ENCODE measurements at regions not wholly inside any gene's neighbourhood (a gene's known extent, or its start where the extent isn't known, plus 50 kb on each side); places are given as distances from the start of the nearest gene placed in this dataset.

- TF ChIP-seq, protein P1, sequence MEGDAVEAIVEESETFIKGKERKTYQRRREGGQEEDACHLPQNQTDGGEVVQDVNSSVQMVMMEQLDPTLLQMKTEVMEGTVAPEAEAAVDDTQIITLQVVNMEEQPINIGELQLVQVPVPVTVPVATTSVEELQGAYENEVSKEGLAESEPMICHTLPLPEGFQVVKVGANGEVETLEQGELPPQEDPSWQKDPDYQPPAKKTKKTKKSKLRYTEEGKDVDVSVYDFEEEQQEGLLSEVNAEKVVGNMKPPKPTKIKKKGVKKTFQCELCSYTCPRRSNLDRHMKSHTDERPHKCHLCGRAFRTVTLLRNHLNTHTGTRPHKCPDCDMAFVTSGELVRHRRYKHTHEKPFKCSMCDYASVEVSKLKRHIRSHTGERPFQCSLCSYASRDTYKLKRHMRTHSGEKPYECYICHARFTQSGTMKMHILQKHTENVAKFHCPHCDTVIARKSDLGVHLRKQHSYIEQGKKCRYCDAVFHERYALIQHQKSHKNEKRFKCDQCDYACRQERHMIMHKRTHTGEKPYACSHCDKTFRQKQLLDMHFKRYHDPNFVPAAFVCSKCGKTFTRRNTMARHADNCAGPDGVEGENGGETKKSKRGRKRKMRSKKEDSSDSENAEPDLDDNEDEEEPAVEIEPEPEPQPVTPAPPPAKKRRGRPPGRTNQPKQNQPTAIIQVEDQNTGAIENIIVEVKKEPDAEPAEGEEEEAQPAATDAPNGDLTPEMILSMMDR (IDR thresholded peaks at IDR 0.05; ENCODE audit: low read depth, low read length, missing control alignments) = no peak
- no peak overlapping the region for H3K4me3 ChIP-seq (ENCODE audit: low read depth, low read length)
- in situ Hi-C loops (cut with HindIII; ENCODE audit: low pct_ligation_motif_present, low sequenced_read_pairs) = no loop called here
- DNase-seq = no peak
- H3K36me3 ChIP-seq (replicated peaks) = no peaks in the 10 kb centered on the region
- no peak overlapping the region for H3K27ac ChIP-seq
- no peaks in the 10 kb centered on the region for H3K27me3 ChIP-seq (replicated peaks)
These were observed 318.3 kb downstream of the MEIS1 start for GRCh38 chr2:66753257-66753656.

DNA sequence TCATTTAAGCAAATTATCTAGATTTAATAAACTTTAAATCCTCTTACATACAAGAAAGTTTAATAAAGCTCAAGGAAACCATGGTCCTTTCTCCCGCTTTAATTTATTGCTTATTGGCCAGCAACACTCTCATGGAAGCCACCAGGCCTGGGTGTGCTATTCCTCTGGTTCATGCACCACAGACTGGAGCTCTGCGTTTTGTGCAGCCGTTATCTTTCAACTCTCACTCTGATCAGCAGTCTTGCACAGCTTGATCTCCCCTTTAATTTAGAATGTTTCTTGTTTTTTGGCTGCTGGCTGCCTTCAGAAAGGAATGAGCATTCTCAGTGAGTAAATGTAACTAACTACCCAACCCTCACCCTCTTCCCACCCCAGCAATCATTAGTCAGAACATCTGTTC lies 318.7 kb downstream of the MEIS1 start:
- TF ChIP-seq, protein P1 (IDR thresholded peaks at IDR 0.05; ENCODE audit: low read depth, low read length, missing control alignments) = no peak
- H3K27ac ChIP-seq = no peak overlapping the region
- H3K4me3 ChIP-seq (ENCODE audit: low read depth, low read length) = no peak overlapping the region
- no peak for DNase-seq
- in situ Hi-C loops (cut with HindIII; ENCODE audit: low pct_ligation_motif_present, low sequenced_read_pairs) = no loop called here
- H3K36me3 ChIP-seq (replicated peaks) = no peaks in the 10 kb centered on the region
- no peaks in the 10 kb centered on the region for H3K27me3 ChIP-seq (replicated peaks)

- H3K27ac ChIP-seq = no peak overlapping the region
- H3K27me3 ChIP-seq (replicated peaks) = no peaks in the 10 kb centered on the region
- TF ChIP-seq, protein P1 (IDR thresholded peaks at IDR 0.05; ENCODE audit: low read depth, low read length, missing control alignments) = no peak
- DNase-seq = no peak
- in situ Hi-C loops (cut with HindIII; ENCODE audit: low pct_ligation_motif_present, low sequenced_read_pairs) = no loop called here
- no peaks in the 10 kb centered on the region for H3K36me3 ChIP-seq (replicated peaks)
- H3K4me3 ChIP-seq (ENCODE audit: low read depth, low read length) = no peak overlapping the region
These were observed 321.0 kb downstream of the MEIS1 start for GRCh38 chr2:66755974-66756373.

- TF ChIP-seq, protein P1 (IDR thresholded peaks at IDR 0.05; ENCODE audit: low read depth, low read length, missing control alignments) = no peak
- DNase-seq = no peak
- Histone ChIP-seq H3K4me3 (ENCODE audit: low read depth, low read length) (no peak overlapping the region), H3K36me3 (replicated peaks) (no peaks in the 10 kb centered on the region), H3K27ac (no peak overlapping the region), H3K27me3 (replicated peaks) (no peaks in the 10 kb centered on the region)
- in situ Hi-C loops (cut with HindIII; ENCODE audit: low pct_ligation_motif_present, low sequenced_read_pairs) = no loop called here
These were observed 326.9 kb downstream of the MEIS1 start for GRCh38 chr2:66761826-66762225.

- TF ChIP-seq, protein P1 (IDR thresholded peaks at IDR 0.05; ENCODE audit: low read depth, low read length, missing control alignments) = no peak
- Histone ChIP-seq H3K36me3 (replicated peaks) (no peaks in the 10 kb centered on the region), H3K27me3 (replicated peaks) (no peaks in the 10 kb centered on the region), H3K27ac (no peak overlapping the region), H3K4me3 (ENCODE audit: low read depth, low read length) (no peak overlapping the region)
- in situ Hi-C loops (cut with HindIII; ENCODE audit: low pct_ligation_motif_present, low sequenced_read_pairs) = no loop called here
- no peak for DNase-seq
These were observed 327.8 kb downstream of the MEIS1 start for GRCh38 chr2:66762761-66763160.

DNA sequence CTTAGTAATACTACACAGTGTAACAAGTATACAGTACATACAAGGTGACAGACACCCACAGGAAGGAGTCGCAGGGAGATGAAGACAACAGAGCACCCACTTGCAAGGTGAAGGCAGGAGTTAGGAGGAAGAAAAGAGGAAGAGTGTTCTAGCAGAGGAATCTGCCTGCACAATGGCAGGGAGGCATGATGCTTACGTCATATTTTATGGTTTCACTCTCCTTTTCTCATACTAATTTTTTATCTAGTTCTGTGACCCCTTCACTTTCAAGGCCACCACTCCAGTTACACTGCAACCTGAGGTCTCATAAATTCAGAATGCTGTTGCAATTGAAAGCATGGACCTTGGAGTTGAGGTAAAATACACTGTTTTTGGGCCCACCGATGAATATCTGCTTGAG lies 331.7 kb downstream of the MEIS1 start:
- TF ChIP-seq, protein P1 (IDR thresholded peaks at IDR 0.05; ENCODE audit: low read depth, low read length, missing control alignments) = no peak
- Histone ChIP-seq H3K27me3 (replicated peaks) (no peaks in the 10 kb centered on the region), H3K27ac (no peak overlapping the region), H3K36me3 (replicated peaks) (no peaks in the 10 kb centered on the region), H3K4me3 (ENCODE audit: low read depth, low read length) (no peak overlapping the region)
- in situ Hi-C loops (cut with HindIII; ENCODE audit: low pct_ligation_motif_present, low sequenced_read_pairs) = no loop called here
- DNase-seq = no peak
